ENCODE measurements at regions not wholly inside any gene's neighbourhood (a gene's known extent, or its start where the extent isn't known, plus 50 kb on each side); places are given as distances from the start of the nearest gene placed in this dataset.

GRCh38 chr1:237961754-237962153, 71.0 kb upstream of the ZP4 start:
- no peak for TF ChIP-seq CTCF (IDR thresholded peaks at IDR 0.05; ENCODE audit: low read depth, low read length, missing control alignments)
- no peak for DNase-seq (ENCODE audit: low read depth)
- in situ Hi-C loops (cut with HindIII; ENCODE audit: low sequenced_read_pairs), result loop anchor here (10.0 kb wide), 1 partner anchor 653 kb away; no protein-coding TSS in a partner anchor
- H3K4me3 ChIP-seq (ENCODE audit: low read depth, low read length), result no peak overlapping the region

DNA sequence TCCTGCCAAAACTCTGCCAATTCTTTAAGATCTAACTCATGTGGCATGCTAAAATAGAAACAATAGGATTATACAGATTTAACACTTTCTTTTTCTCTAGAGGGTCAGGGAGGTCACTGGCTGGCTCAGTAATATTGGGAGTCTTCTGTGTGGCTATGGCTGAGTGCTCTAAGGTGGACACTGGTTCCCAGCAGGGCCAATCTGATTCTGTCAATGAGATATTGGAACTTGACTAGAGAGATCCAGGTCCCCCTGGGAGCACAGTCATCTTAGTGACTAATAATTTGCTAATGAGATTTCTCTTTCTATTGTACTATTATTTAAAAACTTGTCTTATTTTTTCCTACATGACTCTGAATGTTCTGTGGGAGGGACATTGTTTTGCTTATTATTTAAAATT, 69.1 kb upstream of the ZP4 start:
- DNase-seq (ENCODE audit: low read depth), result no peak
- in situ Hi-C loops (cut with HindIII; ENCODE audit: low sequenced_read_pairs), result loop anchor here (10.0 kb wide), 1 partner anchor 655 kb away; no protein-coding TSS in a partner anchor
- no peak for TF ChIP-seq CTCF (IDR thresholded peaks at IDR 0.05; ENCODE audit: low read depth, low read length, missing control alignments)
- no peak overlapping the region for H3K4me3 ChIP-seq (ENCODE audit: low read depth, low read length)

- no peak for DNase-seq (ENCODE audit: low read depth)
- in situ Hi-C loops (cut with HindIII; ENCODE audit: low sequenced_read_pairs), result no loop called here
- TF ChIP-seq CTCF (IDR thresholded peaks at IDR 0.05; ENCODE audit: low read depth, low read length, missing control alignments), result peak; percentile 20
- H3K4me3 ChIP-seq (ENCODE audit: low read depth, low read length), result no peak overlapping the region
Measured at GRCh38 chr1:237953238-237953637, 62.5 kb upstream of the ZP4 start.
